ENCODE measurements at regions not wholly inside any gene's neighbourhood (a gene's known extent, or its start where the extent isn't known, plus 50 kb on each side); places are given as distances from the start of the nearest gene placed in this dataset.
"Not testable (repeated sequence)": the region's sequence is repeated elsewhere in the genome, so short reads cannot be mapped to it uniquely, and the experiment has no call there.

DNA sequence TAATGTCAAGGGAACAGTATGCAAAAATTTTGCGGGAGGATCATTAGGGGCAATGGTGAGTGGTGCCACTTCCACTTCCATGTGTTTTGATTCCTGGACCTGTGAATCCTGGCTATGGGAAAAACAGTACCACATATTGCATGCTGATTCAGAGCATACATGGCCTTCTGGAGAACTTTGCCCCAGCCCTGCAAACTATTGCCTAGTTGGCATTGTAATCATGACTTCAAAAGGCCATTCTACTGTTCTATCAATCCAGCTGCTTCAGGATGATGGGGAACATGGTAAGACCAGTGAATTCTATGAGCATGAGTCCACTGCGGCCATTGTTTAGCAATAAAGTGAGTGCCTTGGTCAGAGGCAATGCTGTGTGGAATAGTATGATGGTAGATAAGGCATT is 75.3 kb upstream of the ZC3H15 start:
- DNase-seq (no peak), ATAC-seq (no peak)
- intact Hi-C loops (cut with DNase I, micrococcal nuclease), result no loop called here

DNA sequence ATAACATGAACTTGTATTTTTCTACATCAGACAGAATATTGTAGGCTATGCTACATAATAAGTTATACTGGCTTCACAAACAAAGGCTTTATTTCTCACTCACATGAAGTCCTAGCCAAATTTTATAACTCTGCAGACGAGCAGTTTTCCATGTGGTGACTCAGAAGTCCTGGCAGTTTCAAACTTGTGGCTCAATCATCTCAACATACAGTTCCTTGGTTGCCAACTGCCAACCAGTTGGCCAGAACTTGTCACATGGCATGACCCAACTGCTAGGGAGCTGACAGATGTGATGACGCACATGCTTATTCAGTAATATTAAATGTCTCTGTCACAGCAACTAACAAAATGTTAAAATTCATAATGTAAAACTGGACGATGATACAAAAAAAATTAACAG is 63.8 kb upstream of the ZC3H15 start:
- peak; percentile 16 for ATAC-seq
- DNase-seq, result no peak
- intact Hi-C loops (cut with DNase I, micrococcal nuclease), result no loop called here

DNA sequence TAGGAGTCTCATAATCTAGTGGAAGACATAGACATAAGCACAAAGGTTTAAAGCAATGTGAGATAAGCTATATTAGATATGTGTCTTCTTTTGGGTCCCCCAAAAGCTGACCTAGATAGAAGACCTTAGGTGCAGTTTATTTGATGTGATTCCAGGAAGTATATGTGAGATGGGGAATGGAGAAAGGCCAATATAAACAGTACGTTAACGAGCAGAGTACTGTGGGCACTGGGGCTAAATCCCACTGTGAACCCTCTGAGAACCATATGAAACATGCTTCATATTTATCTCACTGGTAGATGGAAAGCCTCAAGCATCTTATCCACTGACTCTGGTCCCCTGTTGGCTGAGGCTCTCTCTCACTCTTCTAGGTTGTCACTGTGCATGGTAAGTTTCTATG is 62.6 kb upstream of the ZC3H15 start:
- ATAC-seq (peak; percentile 54), DNase-seq (no peak)
- intact Hi-C loops (cut with DNase I, micrococcal nuclease), result no loop called here

DNA sequence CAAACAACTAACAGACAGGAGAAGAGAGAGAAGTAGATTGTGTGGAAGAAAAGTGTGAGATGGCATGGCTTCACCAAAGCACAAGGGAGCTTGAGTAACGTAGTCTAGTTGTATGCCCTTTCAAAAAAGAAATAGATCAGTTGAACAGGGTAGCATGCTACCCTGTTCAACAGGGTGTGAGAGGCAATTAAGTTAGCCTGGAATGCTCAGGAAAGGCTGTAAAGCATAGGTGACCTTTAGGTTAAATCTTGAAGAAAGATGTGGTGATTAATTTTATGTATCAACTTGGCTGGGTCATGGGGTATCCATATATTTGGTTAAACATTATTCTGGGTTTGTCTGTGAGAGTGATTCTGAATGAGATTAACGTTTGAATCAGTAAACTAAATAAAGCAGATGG is 61.8 kb upstream of the ZC3H15 start:
- intact Hi-C loops (cut with DNase I, micrococcal nuclease), result no loop called here
- DNase-seq, result no peak
- ATAC-seq, result peak; percentile 88

DNA sequence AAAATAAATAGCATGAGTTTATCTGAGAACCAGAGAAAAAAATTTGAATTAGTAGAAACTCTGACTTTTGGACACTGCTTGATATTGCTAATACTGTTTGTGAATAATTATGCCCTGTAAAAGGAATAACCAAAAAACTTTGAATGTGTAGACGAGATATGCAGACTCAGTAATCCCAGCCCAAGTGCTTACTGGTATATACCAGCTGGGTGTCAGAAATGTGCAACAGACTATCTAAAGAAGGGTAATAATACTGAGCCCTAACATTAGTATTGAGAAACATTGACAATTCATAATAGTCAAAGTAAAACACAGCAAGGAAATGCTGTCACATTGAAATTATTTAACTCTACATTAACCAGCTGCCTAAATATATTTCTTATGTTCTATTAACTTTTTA is 60.5 kb upstream of the ZC3H15 start:
- intact Hi-C loops (cut with DNase I, micrococcal nuclease), result no loop called here
- ATAC-seq, result no peak
- no peak for DNase-seq

DNA sequence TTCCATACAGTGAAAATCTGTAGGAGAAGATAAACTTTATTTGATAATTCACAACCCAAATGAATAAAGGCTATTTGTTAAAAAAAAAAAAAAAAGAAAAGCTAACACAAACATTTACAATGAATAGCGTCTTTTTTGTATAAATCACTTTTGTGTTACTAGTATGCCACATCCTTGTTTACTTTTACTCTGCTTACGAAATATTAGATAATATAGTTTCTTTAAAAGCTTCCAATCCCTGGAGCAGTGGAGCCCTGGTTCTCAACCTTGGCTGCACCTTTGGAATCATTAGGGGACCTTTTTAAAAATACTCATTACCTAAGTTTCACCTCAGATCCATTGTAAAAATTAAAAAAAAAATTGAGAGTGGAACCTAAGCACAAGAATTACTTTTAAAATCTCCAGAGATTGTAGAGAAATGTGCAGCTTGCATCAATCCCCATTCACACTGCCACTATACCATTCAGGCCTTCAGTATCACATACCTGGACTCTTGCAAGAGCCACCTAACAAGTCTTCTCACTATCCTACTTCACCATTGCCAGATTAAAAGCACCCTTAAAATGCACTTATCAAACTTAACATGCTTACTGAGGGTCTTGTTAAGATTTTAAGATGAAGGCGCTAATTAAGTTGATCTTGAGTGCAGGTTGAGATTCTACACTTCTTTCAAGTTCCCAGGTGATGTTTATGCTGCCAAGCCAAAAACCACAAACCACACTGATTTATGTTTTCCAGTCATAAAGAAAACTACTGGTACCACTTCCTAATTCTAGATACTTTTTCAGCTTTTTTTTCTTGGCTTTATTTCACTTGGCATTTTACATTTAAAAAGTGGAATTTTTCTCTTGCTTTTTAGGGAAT is 59.7 kb upstream of the ZC3H15 start:
- intact Hi-C loops (cut with DNase I, micrococcal nuclease), result no loop called here
- ATAC-seq (no peak), DNase-seq (no peak)

DNA sequence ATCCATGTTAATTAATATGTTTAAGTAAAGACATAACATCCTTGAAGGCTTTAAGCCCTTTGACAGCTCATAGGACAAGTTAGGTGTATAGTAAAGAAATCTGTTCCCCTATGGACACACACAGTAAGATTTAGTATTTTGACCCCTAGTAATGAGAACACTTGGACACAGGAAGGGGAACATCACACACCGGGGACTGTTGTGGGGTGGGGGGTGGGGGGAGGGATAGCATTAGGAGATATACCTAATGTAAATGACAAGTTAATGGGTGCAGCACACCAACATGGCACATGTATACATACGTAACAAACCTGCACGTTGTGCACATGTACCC is 59.1 kb upstream of the ZC3H15 start:
- DNase-seq; ATAC-seq; intact Hi-C loops (cut with DNase I, micrococcal nuclease): not testable (repeated sequence)

DNA sequence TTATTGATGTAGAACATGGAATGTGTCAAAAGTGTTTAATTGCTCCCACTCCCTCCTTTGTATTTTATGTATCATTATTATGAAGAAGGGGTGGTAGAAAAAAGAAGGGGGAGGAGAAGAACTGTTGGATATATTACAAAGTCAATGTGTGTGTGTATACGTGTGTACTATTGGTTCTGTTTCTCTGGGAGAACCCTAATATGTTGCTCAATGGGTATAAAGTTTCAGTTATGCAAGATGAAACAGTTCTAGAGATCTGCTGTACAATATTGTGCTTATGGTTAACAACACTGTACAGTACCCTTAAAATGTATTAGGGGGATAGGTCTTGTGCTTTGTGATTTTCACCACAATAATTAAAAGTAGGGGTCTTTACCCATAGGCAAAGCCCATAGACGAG is 58.1 kb upstream of the ZC3H15 start:
- ATAC-seq, result no peak
- DNase-seq, result no peak
- intact Hi-C loops (cut with DNase I, micrococcal nuclease), result no loop called here

DNA sequence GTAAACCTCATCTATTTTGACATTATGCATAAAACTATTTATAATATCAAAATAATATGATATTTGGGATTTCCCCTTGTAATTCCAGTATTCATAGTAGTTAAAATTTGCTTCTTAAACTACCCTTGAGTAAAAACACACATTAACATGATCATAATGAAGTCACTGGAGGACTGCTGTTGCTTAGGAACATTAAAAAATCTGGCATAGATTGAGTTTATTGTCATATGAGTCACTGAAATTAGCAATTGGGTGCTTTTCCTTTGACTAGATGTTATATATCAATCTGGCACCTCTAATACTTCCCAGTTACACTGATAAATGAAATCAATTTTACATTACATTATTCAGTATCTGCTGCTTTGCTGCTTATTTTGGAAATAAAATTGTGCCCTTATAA is 57.0 kb upstream of the ZC3H15 start:
- intact Hi-C loops (cut with DNase I, micrococcal nuclease), result no loop called here
- no peak for DNase-seq
- no peak for ATAC-seq

DNA sequence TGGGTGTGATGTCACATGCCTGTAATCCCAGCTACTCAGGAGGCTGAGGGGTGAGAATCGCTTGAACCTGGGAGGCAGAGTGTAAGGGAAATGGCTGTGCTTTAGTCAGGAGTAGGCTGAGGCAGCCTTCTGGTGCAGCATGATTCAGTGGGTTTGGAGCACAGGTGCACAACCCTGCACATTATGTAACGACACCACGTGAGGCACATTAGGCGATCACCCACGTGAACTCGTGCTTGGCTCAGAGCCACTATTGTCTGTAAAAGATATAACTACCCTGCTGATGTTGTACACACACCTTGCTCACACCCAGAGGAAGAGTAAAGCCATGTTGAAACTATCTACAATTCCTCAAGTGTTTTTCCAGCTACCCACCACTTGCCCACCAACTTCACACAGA is 54.8 kb upstream of the ZC3H15 start:
- DNase-seq (peak in 1 of 2 donors; percentile 17), ATAC-seq (peak; percentile 58)
- intact Hi-C loops (cut with DNase I, micrococcal nuclease), result no loop called here

DNA sequence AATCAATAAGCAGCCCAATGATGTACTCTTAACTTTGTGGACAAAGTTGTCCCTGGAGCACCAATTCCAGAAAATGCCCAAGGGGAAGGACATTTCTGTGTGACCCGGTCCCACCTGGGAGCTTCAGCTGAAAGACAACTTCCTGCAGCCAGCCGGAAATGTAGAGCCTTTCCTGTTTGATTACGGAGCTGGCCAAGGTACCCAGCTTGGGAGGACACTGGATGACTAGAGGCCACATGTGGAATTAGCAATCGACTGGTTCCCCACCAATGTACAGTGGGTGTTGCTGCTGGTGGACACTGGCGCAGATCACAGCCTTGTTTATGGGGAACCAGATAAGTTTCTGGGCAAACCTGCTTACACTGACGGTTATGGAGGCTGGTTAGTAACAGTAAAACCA is 53.0 kb upstream of the ZC3H15 start:
- intact Hi-C loops (cut with DNase I, micrococcal nuclease), result no loop called here
- DNase-seq (no peak), ATAC-seq (no peak)

DNA sequence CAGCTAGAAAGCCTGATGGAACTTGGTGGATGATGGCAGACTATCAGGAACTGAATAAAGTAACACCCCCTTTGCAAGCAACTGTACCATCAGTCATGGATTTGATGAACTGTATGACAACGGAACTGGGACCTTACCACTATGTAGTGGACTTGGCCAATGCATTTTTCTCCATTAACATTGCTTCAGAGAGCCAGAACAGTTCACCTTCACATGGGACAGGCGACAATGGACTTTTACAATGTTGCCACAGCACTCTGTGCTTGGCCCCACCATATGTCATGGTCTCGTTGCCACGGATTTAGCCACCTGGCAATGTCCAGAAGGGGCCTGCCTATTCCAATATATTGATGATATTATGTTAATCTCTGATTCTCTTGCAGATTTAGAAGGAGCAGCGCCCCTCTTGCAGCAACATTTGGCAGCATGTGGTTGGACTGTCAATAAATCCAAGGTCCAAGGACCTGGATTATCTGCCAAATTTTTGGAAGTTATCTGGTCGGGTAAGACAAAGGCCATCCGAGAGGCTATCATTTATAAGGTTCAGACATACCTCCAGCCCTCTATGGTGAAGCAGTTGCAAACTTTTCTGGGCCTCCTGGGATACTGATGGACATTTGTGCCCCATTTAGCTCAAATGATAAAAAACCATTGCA is 52.2 kb upstream of the ZC3H15 start:
- DNase-seq (no peak), ATAC-seq (no peak)
- intact Hi-C loops (cut with DNase I, micrococcal nuclease), result no loop called here

All from left colon (tissue), 2 donors.